Islet of Langerhans (tissue), 1 donor: ENCODE measurements at regions not wholly inside any gene's neighbourhood (a gene's known extent, or its start where the extent isn't known, plus 50 kb on each side); places are given as distances from the start of the nearest gene placed in this dataset.

Experiments used
- FAIRE-seq: peaks from one replicate; lab custom pipeline; 2011; peaks lifted over from hg19 to GRCh38; lab: Jason Lieb, UNC

DNA sequence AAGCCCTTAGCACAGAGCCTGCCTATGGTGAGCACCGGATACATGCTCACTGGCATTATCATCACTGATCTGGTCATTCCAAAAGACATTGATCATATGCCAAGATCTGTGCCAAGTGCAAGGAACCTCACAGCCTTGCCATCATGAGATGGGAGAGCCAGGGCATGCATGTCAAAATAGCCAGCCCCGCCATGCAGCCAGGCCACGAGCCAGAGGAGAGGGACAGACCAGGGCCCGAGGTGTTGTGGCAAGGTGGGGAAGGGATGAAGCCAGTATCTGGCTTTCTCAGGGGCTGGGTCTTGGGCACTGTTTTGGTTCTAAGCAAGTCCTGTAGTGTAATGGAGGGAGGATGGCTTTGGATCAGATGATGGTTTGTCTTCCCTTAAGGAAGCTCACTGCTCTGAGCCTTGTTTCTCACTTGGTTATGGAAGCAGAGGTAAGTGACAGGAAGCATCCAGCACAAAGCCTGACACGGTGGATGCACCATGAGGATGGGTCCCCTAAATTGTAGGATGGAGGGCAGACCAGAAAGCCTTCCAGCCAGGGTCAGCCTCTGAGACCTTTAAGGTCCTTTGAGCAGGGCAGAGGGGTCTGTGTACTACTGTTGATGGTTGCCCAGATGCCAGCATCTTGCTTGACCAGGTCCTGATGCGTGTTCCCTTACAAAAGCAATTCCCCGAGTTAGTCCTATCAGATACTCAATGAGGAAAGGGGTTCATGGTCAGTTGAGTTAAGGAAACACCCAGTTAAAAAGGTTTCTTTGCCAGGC lies 247.7 kb upstream of the TLE3 start:
- FAIRE-seq, result no peak

- FAIRE-seq, result no peak
Observed at GRCh38 chr15:70344666-70345065, 246.9 kb upstream of the TLE3 start.

DNA sequence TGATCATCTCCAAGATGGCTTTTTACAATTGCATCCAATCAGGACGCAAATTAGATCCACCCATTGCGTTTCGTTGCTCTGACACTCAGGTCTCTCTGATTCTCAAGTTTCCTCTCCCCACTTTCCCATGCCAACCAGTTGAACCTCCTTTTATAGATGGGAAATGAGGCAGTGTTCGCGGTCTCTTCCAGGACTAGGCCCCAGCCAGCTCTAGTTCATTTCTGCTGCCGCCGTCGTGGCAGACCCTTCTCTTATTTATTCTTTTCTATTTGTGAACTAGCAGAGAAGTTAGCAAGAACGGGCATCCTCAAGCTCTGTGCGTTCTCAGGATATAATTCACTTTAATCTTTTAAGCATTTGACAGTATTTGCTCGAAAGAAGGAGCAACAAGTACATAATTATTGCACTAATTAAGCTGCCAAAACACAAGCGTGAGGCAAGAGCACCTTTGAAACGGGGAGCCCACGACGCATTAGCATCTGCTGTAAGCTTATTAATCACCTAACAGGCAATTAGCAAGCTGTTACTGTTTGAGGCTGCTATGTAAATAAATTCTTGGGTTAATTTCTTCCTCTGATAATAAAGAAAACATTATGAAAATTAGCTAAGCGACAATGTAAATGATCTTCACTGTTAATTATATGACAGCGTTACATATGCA lies 246.4 kb upstream of the TLE3 start:
- peak; percentile 41 for FAIRE-seq

- no peak for FAIRE-seq
Observed at GRCh38 chr15:70342554-70343548, 245.1 kb upstream of the TLE3 start.

GRCh38 chr15:70342141-70342540 lies 244.4 kb upstream of the TLE3 start:
- FAIRE-seq, result no peak

GRCh38 chr15:70341566-70341965 lies 243.8 kb upstream of the TLE3 start:
- no peak for FAIRE-seq

DNA sequence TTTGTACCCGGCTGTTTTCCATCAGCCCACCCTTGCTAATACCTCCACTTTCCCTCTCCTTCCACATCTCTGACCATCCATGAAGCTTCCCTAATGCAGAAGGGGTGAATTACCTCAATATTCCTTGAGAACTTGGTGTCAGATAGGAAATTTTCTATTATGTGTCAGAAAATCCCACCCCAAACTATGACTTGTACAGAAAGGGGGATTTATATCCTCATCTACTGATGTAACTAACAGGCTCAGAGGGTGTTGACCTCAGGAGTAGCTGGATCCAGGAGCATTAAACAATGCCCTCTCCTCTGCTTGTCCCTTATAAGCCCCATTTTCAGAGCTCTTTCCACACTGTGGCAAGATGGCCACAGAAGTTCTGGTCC lies 242.8 kb upstream of the TLE3 start:
- FAIRE-seq, result no peak

- FAIRE-seq, result no peak
Observed at GRCh38 chr15:70339571-70340493, 242.1 kb upstream of the TLE3 start.

DNA sequence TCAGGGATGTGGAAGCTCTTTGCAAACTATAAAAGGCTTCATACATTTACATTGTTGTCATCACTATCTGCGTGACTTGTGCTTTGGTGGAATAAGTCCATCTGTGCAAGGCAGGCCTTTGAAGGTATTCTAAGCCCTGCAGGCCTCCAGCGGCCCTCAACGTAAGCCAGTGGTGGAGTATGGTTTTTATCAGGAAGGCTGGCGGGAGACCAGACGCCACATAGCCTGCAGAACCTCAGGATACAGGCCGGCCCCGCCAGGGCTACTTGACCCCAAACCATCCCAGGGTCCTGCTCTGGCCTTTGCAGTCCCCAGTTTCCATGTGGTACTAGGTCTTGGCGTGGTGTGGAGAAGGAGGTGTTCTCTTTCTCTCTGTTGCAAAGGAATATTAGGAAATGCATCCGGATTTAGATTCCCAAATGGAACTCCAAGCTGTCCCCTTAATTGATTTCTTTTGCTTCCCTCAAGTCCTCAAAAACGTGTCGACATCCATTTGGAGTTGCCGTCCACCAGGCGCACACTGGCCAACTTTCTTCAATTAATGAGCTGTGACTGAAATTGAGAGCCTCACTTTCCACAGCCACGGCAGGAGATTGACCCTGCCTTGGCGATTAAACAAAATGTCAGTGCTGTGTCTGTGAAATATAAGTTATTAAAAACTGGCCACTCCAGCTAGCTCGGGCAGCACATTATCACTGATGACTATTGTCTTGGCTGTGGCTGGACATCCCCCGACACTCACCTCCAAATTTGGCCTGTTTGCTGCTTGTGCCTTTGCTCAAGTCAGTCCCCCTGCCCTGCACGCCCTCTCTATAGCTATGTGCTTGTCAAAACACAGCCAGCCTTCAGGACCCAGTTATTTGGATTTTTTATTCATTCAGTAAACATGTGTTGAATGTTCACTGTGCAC lies 239.8 kb upstream of the TLE3 start:
- no peak for FAIRE-seq

DNA sequence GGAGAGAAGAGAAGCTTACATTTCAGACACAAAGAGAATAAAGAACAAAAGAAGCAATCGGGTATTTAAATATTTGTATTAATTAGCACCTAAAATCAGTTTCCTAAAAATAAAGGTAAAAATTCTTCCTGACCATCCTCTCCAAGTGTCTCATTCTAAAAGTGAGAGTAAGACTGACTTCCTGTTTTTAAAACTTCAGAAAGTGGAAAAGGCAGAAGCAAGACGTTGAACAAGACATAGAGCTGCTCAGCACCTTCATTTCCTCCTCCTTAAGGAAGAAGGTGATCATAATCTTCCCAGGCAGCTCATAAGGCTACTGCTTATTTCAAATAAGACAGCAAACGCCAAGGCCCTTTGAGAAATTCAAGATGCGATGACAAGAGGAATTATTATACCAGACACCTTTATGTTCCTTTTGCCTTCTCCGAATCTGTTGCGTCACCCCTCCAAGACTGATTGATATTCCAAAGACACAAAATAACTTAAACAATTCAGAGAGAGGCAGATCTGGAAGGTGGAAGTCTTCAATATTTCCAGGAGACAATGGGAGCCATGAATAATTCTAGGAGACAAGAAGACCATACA lies 238.8 kb upstream of the TLE3 start:
- FAIRE-seq, result no peak

GRCh38 chr15:70334286-70334685 lies 236.6 kb upstream of the TLE3 start:
- no peak for FAIRE-seq

DNA sequence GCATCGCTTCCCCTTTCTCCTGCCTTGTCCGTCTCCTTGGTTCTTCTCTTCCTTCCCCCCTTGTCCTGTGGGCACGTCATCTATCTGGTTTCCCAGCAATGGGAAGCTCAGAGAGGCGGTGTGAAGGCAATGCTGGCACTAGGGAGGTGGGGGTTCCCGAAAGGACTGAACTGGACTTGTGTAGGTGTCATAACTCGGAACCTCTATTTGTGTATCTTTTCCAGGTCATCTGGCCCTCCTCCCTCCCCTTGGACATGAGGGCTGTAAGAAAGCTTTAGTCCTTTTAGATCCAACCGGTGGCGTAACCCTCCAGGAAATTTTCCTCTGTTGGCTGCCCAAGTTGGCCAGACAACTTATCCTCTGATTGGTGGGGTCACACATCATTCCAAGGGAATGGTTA lies 231.5 kb upstream of the TLE3 start:
- FAIRE-seq, result no peak

- no peak for FAIRE-seq
Observed at GRCh38 chr15:70328679-70329115, 231.0 kb upstream of the TLE3 start.

DNA sequence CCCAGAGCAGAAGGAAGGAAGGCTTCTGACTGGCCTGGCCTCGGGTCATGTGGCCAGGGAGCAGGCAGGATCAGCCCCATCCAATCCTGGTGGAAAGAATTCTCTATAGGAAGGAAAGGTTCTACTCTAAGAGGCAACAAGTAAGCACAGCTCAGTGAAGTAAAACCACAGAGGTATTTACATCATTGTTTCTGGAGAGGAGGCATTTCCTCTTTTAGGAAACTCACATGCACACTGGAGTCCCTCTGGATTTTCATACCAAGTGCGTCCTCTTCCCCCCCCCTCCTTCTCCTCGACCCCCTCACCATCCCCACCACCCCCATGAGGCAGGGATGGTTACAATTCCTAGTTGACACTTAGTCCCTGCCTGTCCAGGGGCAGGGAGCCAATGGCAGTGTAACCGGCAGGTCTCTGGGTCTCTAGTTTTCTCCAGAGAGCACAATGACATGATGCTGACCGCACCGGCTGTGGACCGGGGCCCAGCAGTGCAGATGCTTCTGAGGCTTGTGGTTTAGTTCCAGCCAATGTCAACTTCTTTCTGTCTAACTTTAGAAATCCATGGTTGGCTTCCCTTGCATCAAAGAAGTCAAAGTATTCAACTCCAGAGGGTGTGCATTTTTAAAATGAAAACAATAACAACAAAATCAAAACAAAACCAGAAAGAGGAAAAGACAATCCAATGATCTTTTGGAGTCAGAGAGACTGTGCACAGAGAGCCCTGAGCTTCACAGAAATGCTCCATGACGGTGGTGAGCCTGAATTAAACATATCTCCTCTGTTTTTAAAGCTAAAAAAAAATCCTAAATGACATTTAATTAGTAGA lies 230.3 kb upstream of the TLE3 start:
- FAIRE-seq, result no peak

DNA sequence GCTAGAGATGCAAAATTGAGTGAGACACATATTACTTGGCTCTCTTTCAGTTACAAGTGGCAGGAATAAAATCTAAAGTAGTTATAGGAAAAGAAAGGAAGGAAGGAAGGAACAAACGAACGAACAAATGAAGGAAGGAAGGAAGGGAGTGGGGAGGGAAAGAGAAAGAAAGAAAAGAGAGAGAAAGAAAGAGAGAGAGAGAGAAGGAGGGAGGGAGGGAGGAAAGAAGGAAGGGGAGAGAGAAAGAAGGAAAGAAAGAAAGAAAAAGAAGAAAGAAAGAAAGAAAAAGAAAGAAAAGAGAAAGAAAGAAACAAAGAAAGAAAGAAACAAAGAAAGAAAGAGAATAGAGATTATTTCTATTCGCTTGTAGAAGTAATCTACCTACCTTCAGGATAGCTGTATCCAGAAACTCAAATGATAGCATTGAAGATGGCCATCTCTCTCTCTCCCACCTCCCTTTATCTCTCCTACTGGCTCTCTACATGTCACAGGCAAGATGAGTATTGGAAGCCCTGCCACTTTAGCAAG lies 229.7 kb upstream of the TLE3 start:
- FAIRE-seq, result no peak

GRCh38 chr15:70324001-70324974 lies 226.6 kb upstream of the TLE3 start:
- FAIRE-seq, result no peak

GRCh38 chr15:70323111-70323851 lies 225.6 kb upstream of the TLE3 start:
- no peak for FAIRE-seq
